SU-DHL-6 (cell line): ENCODE measurements at regions not wholly inside any gene's neighbourhood (a gene's known extent, or its start where the extent isn't known, plus 50 kb on each side); places are given as distances from the start of the nearest gene placed in this dataset.

Experiments
- CTCF ChIP-seq: fragments of 200-600 bp; sonication (generic); IDR thresholded peaks from one replicate; pipeline ENCODE4 v1.5.1; 2017; ENCODE audit warnings: antibody characterized with exemption, mild to moderate bottlenecking, low read length, moderate library complexity; ENCODE audit not compliant: insufficient read depth, poor library complexity, severe bottlenecking
- EZH2phosphoT487 ChIP-seq: fragments of 200-600 bp; sonication (generic), shearing (Covaris generic); conservative IDR thresholded peaks from 2 replicates; pipeline ENCODE4 v1.6.1; 2018; ENCODE audit warnings: mild to moderate bottlenecking, antibody characterized with exemption, low read length, moderate library complexity, mixed read lengths

DNA sequence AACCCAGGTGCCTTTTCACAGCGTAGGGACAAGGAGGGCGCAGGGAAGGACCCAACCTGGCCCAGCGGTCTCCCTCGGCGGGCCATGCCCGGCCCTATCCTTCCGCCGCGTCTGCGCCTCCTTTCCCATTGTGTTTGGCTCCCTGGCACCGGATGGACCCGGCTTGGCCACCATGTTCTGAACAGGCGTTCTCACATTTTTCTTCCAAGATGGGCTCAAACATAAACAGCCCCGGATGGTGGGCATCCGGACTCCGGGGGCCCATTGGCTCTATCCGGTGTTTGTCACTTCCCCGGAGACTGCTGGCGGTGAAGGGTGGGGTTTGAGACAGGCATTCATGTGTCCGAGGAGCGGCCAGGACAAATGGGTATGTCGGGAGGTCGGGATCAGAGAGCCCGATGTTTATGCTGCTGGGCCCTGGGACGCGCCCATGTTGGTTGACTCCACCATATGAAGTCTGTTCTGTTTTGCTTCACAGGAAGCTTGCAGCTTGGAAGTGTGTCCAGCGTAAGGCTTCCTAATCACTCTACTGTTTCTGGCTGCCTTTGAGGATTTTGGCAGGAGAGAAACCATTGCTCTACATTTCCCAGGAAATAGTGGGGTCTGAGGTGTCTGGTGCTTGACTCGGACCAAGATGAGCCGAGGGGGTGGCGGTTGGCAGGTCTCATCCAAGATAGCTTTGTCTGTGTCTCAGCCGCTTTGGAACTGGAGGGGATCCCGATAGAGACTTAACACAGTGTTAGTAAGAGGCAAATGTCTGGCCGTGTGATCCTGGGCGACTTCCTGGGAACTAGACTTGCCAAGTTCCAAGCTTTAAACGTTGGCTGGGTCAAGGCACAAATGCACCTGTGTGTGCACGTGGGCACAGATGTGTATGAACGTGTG lies 188.3 kb downstream of the IRF8 start:
- no peak for TF ChIP-seq CTCF
- TF ChIP-seq EZH2phosphoT487 = no peak
